ENCODE measurements at regions not wholly inside any gene's neighbourhood (a gene's known extent, or its start where the extent isn't known, plus 50 kb on each side); places are given as distances from the start of the nearest gene placed in this dataset.
"Not testable (repeated sequence)": the region's sequence is repeated elsewhere in the genome, so short reads cannot be mapped to it uniquely, and the experiment has no call there.

DNA sequence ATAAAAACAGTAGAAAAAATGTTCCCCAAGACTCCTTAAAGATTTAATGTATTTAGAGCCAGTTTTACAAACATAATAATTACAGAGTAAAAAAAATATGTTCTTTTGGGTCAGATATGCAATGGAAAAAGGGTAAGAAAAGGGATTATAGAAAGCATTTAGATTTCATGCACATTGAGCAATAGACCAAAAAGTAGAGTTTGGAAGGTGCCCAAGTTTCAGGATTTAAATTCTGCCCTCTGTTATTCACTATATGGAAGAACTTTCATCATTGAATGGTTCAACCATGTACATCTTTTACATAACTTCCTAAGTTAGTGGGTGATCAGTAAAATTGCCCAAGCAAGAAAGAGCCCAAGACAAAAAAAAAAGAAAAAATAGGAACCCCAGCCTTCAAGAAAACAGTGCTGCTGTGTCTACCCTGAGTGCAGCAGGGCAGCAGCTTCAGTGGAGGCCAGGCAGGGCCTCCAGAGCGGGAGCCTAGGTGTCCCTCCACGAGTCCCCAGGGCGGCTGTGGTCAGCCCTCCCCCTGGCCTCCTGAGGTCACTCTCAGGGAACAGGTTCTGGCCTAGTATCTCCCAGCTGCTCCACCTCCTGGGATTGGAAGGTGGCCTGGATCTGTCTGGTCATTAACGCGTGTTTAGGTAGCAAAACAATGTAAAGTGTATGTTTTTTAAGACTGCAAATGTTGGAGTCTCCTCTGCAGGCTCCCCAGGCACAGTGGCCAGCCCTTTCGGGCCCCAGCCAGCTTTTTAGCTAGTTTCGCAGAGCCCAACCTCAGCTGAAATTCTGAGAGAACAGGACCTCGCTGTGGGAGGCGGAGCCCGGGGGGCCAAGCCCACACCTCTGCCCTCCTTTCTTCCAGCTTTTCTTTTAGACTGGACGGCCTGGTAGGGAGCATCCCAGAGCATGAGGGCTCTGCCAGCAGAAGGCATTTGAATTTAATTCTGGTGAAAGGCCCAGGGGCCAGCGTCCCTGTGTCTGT lies 77.3 kb downstream of the TEX51 start:
- Histone ChIP-seq H3K4me3 (ENCODE audit: low read depth, low read length) (no peak overlapping the region), H3K27ac (ENCODE audit: low read depth, low read length) (no peak overlapping the region), H3K9ac (ENCODE audit: low read length) (no peak overlapping the region), H3K9me3 (ENCODE audit: control insufficient read depth, insufficient read depth, low read depth, low read length) (no peaks in the 10 kb centered on the region), H3K36me3 (ENCODE audit: control insufficient read depth, insufficient read depth, low read length) (no peaks in the 10 kb centered on the region), H3K27me3 (ENCODE audit: control insufficient read depth, insufficient read depth, low read length) (peaks cover 18% of the 10 kb centered on the region), H3K4me1 (ENCODE audit: control insufficient read depth, insufficient read depth, low read length) (peaks cover 15% of the 10 kb centered on the region)

DNA sequence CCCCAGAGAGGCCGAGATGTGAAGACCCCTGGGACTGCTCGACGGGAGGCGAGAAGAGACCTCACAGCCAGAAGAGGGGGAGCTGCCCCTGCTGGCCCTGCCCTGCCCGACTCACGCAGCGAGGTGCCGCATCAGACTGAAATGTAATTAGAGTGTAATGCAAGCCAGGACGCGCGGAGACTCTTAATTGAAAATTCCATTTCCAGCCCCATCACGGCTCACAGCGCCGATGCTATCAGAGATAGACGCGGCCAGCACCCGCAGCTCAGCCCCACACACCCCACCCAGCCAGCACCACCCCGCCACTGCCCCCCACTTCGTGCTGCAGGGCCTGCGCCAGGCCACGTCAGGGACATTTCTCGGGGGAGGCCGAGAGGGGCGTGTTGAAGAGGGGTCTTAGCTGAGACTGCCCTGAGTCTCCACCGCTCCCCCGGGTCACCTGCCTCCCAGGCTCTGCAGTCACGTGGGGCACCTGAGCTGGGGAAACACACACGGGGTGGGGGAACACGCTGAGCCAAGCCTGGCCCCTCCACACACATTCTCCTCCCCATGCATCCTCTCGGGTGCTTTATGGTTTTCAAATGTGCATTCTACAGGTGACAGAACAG lies 78.1 kb downstream of the TEX51 start:
- no peak overlapping the region for H3K27ac ChIP-seq (ENCODE audit: low read depth, low read length)
- H3K9me3 ChIP-seq (ENCODE audit: control insufficient read depth, insufficient read depth, low read depth, low read length): no peaks in the 10 kb centered on the region

GRCh38 chr2:126978333-126978732 lies 79.6 kb downstream of the TEX51 start:
- no peak overlapping the region for H3K9ac ChIP-seq (ENCODE audit: low read length)
- no peaks in the 10 kb centered on the region for H3K9me3 ChIP-seq (ENCODE audit: control insufficient read depth, insufficient read depth, low read depth, low read length)
- no peaks in the 10 kb centered on the region for H3K36me3 ChIP-seq (ENCODE audit: control insufficient read depth, insufficient read depth, low read length)
- peaks cover under 1% of the 10 kb centered on the region; the same call in 1 of the 2 replicates for H3K27me3 ChIP-seq (ENCODE audit: control insufficient read depth, insufficient read depth, low read length)
- no peak overlapping the region for H3K4me3 ChIP-seq (ENCODE audit: low read depth, low read length)
- H3K27ac ChIP-seq (ENCODE audit: low read depth, low read length): no peak overlapping the region
- peaks cover 4% of the 10 kb centered on the region; the same call in 1 of the 2 replicates for H3K4me1 ChIP-seq (ENCODE audit: control insufficient read depth, insufficient read depth, low read length)

More for the DNA sequence above, 78.1 kb downstream of the TEX51 start:
- H3K9ac ChIP-seq (ENCODE audit: low read length): no peak overlapping the region
- H3K36me3 ChIP-seq (ENCODE audit: control insufficient read depth, insufficient read depth, low read length): no peaks in the 10 kb centered on the region
- H3K4me3 ChIP-seq (ENCODE audit: low read depth, low read length): no peak overlapping the region
- H3K27me3 ChIP-seq (ENCODE audit: control insufficient read depth, insufficient read depth, low read length): peaks cover 13% of the 10 kb centered on the region
- H3K4me1 ChIP-seq (ENCODE audit: control insufficient read depth, insufficient read depth, low read length): peaks cover 8% of the 10 kb centered on the region

DNA sequence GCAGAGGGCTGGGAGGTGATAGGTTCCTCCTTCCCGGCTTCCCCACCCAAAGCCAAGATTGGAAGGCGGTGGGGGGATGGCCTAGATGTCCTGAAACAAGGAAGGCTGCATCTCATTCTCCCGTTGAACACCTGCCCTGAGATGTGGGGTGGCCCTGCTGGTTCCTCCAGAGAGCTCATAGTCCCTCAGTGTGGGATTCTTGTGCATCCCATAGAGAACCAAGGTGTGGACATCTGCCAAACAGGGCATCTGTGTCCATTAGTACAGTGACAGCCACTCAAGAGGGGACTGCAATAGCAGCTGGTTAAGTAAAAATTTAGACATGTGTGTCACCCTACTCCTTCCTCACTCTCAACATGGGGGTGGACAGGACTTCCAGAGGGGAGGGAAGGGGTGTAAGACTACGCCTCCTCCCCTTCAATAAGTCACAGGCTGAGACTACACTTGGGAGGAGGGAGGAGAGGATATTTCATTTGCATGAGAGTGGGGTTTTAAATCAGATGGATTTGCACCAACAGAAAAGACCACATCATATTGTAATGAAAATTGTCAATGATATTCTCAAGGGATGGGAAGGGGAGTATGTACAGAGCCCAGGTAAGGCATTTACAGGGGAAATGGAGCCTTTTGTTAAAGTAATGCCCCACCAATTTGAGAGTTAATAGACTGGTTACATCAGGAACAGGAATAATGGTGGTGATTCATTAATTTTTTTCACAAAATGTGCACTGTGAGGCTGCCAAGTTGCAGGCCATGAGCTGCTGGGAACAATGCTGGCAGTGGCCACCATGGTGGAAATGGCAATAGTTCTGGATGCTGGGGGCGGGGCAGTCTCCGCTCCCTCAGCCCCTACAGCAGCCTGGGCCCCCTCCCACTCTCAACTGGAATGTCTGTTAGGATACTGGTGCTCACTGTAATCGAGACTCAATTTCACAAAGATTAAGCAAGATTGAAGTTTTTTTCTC lies 80.6 kb downstream of the TEX51 start:
- Histone ChIP-seq H3K27me3 (ENCODE audit: control insufficient read depth, insufficient read depth, low read length) (no peaks in the 10 kb centered on the region; the same call in 1 of the 2 replicates), H3K4me1 (ENCODE audit: control insufficient read depth, insufficient read depth, low read length) (peaks cover 4% of the 10 kb centered on the region; the same call in 1 of the 2 replicates), H3K27ac (ENCODE audit: low read depth, low read length) (no peak overlapping the region), H3K36me3 (ENCODE audit: control insufficient read depth, insufficient read depth, low read length) (no peaks in the 10 kb centered on the region), H3K9me3 (ENCODE audit: control insufficient read depth, insufficient read depth, low read depth, low read length) (no peaks in the 10 kb centered on the region), H3K4me3 (ENCODE audit: low read depth, low read length) (no peak overlapping the region), H3K9ac (ENCODE audit: low read length) (no peak overlapping the region)

DNA sequence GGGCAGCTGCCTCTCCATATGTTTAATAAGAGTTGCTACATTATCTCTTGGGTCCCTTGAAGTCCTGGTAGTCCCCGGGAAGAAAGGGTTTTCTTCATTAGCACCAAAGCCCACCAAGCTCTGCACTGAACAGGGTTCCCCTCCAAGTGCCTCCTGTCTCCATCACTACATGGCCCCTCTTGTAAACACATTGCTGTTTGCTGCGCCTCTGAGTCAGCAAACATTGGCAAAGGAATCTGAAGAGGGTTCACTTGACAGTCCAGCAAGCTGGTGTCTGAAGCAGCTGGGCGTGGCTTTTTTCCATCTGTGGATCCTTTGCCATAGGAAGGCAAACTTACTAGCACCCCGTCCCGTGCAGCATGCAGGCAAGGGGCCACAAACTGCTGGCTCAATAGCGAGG lies 82.8 kb downstream of the TEX51 start:
- H3K36me3 ChIP-seq (ENCODE audit: control insufficient read depth, insufficient read depth, low read length): no peaks in the 10 kb centered on the region
- H3K4me1 ChIP-seq (ENCODE audit: control insufficient read depth, insufficient read depth, low read length): no peaks in the 10 kb centered on the region; the same call in 1 of the 2 replicates
- H3K27me3 ChIP-seq (ENCODE audit: control insufficient read depth, insufficient read depth, low read length): no peaks in the 10 kb centered on the region
- H3K9me3 ChIP-seq (ENCODE audit: control insufficient read depth, insufficient read depth, low read depth, low read length): no peaks in the 10 kb centered on the region
- no peak overlapping the region for H3K4me3 ChIP-seq (ENCODE audit: low read depth, low read length)
- H3K27ac ChIP-seq (ENCODE audit: low read depth, low read length): no peak overlapping the region
- no peak overlapping the region for H3K9ac ChIP-seq (ENCODE audit: low read length)

DNA sequence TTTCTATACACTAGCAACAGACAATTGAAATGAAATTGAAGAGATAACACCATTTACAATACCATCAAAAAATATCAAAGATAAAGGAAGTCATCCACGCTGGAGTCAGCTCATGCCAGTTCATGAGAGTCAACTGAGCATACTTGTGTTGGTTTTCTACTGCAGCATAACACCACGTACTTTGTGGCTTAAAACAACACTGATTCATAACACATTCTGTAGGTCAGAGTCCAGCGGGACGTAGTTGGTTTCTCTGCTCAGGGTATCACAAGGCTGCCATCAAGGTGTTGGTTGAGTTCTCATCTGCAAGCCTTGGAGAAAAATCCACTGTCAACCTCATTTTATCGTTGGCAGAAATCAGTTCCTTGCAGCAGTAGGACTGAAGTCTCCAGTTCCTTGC lies 84.2 kb downstream of the TEX51 start:
- Histone ChIP-seq H3K9me3 (ENCODE audit: control insufficient read depth, insufficient read depth, low read depth, low read length) (no peaks in the 10 kb centered on the region), H3K27me3 (ENCODE audit: control insufficient read depth, insufficient read depth, low read length) (no peaks in the 10 kb centered on the region), H3K36me3 (ENCODE audit: control insufficient read depth, insufficient read depth, low read length) (no peaks in the 10 kb centered on the region), H3K4me3 (ENCODE audit: low read depth, low read length) (no peak overlapping the region), H3K27ac (ENCODE audit: low read depth, low read length) (no peak overlapping the region), H3K4me1 (ENCODE audit: control insufficient read depth, insufficient read depth, low read length) (no peaks in the 10 kb centered on the region), H3K9ac (ENCODE audit: low read length) (no peak overlapping the region)

GRCh38 chr2:126986631-126987187 lies 88.0 kb downstream of the TEX51 start:
- no peaks in the 10 kb centered on the region; the same call in 1 of the 2 replicates for H3K4me1 ChIP-seq (ENCODE audit: control insufficient read depth, insufficient read depth, low read length)

DNA sequence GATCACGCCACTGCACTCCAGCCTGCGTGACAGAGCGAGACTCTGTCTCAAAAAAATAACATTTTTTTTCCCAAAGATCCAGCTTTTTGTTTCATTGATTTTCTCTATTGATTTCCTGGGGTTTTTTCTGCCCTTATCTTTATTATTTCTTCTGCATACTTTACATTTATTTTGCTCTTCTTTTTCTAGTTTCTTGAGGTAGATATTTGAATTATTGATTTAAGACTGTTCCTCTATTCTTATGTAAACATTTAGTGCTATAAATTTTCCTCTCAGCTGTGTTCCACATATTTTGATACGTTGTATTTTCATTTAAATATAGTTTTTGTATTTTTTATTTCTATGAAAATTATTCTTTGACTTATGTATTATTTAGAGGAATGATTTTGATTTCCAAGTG lies 89.8 kb downstream of the TEX51 start:
- H3K27me3 ChIP-seq (ENCODE audit: control insufficient read depth, insufficient read depth, low read length): no peaks in the 10 kb centered on the region
- no peaks in the 10 kb centered on the region for H3K9me3 ChIP-seq (ENCODE audit: control insufficient read depth, insufficient read depth, low read depth, low read length)

More at GRCh38 chr2:126986631-126987187, 88.0 kb downstream of the TEX51 start:
- H3K9ac ChIP-seq (ENCODE audit: low read length): no peak overlapping the region
- no peak overlapping the region for H3K4me3 ChIP-seq (ENCODE audit: low read depth, low read length)
- H3K36me3 ChIP-seq (ENCODE audit: control insufficient read depth, insufficient read depth, low read length): no peaks in the 10 kb centered on the region
- no peak overlapping the region for H3K27ac ChIP-seq (ENCODE audit: low read depth, low read length)
- no peaks in the 10 kb centered on the region for H3K27me3 ChIP-seq (ENCODE audit: control insufficient read depth, insufficient read depth, low read length)
- H3K9me3 ChIP-seq (ENCODE audit: control insufficient read depth, insufficient read depth, low read depth, low read length): no peaks in the 10 kb centered on the region

GRCh38 chr2:126989064-126989463 lies 90.4 kb downstream of the TEX51 start:
- H3K9ac ChIP-seq (ENCODE audit: low read length); H3K36me3 ChIP-seq (ENCODE audit: control insufficient read depth, insufficient read depth, low read length); H3K9me3 ChIP-seq (ENCODE audit: control insufficient read depth, insufficient read depth, low read depth, low read length); H3K4me1 ChIP-seq (ENCODE audit: control insufficient read depth, insufficient read depth, low read length); H3K27ac ChIP-seq (ENCODE audit: low read depth, low read length); H3K27me3 ChIP-seq (ENCODE audit: control insufficient read depth, insufficient read depth, low read length); H3K4me3 ChIP-seq (ENCODE audit: low read depth, low read length): not testable (repeated sequence)

More for the DNA sequence above, 89.8 kb downstream of the TEX51 start:
- H3K36me3 ChIP-seq (ENCODE audit: control insufficient read depth, insufficient read depth, low read length): no peaks in the 10 kb centered on the region
- H3K27ac ChIP-seq (ENCODE audit: low read depth, low read length): no peak overlapping the region
- H3K4me3 ChIP-seq (ENCODE audit: low read depth, low read length): no peak overlapping the region
- no peaks in the 10 kb centered on the region; the same call in 1 of the 2 replicates for H3K4me1 ChIP-seq (ENCODE audit: control insufficient read depth, insufficient read depth, low read length)
- no peak overlapping the region for H3K9ac ChIP-seq (ENCODE audit: low read length)

DNA sequence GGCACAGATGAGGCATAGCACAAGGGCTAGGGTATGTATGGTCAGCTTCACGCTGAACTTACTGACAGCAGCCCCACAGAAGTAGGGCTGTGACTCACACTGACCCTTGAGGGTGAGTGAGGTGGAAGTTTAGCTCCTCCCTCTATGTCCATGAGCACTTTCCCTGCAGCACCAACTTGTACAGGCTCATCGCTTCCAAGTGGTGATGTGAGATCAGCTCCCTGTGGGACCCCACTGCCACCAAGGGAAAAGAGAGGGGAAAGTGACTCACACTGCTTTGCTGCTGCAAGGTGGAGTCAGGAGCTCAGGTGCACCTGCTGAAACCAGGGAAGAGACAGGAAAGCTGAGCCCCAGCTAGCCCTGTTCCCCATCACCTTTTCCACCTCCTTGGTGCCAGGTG lies 91.5 kb downstream of the TEX51 start:
- Histone ChIP-seq H3K27ac (ENCODE audit: low read depth, low read length) (no peak overlapping the region), H3K27me3 (ENCODE audit: control insufficient read depth, insufficient read depth, low read length) (no peaks in the 10 kb centered on the region), H3K36me3 (ENCODE audit: control insufficient read depth, insufficient read depth, low read length) (no peaks in the 10 kb centered on the region), H3K4me3 (ENCODE audit: low read depth, low read length) (no peak overlapping the region), H3K9ac (ENCODE audit: low read length) (no peak overlapping the region), H3K4me1 (ENCODE audit: control insufficient read depth, insufficient read depth, low read length) (no peaks in the 10 kb centered on the region; the same call in 1 of the 2 replicates), H3K9me3 (ENCODE audit: control insufficient read depth, insufficient read depth, low read depth, low read length) (no peaks in the 10 kb centered on the region)

Measured in HUES6 (cell line).